H1 (cell line): ENCODE measurements at regions not wholly inside any gene's neighbourhood (a gene's known extent, or its start where the extent isn't known, plus 50 kb on each side); places are given as distances from the start of the nearest gene placed in this dataset.

ENCODE experiments used
- EP300 ChIP-seq, 2 experiments: IDR thresholded peaks; 1 replicate in 1 of 2; 2 replicates in 1 of 2; pipeline ENCODE4 v1.6.1; 2011 to 2012; ENCODE audit warnings: low read depth in 2 of 2, low read length in 2 of 2, mild to moderate bottlenecking in 2 of 2, borderline replicate concordance in 1 of 2, inconsistent platforms in 1 of 2, moderate library complexity in 1 of 2
- SP1 ChIP-seq: IDR thresholded peaks from 2 replicates; pipeline ENCODE4 v1.6.1; 2011; ENCODE audit warnings: low read depth, low read length
- SP2 ChIP-seq: IDR thresholded peaks from 2 replicates; pipeline ENCODE4 v1.6.1; 2012; ENCODE audit warnings: mild to moderate bottlenecking, low read length, inconsistent platforms

- no peak for TF ChIP-seq EP300 (IDR thresholded peaks at IDR 0.05; ENCODE audit: borderline replicate concordance in 1 of 2, low read depth in 2 of 2, low read length in 2 of 2)
- no peak for TF ChIP-seq SP2
- TF ChIP-seq SP1: no peak
Measured at GRCh38 chr3:82144811-82145210, 383.4 kb upstream of the GBE1 start.
